GM12891 (cell line): ENCODE measurements at regions not wholly inside any gene's neighbourhood (a gene's known extent, or its start where the extent isn't known, plus 50 kb on each side); places are given as distances from the start of the nearest gene placed in this dataset.
"Not testable (repeated sequence)": the region's sequence is repeated elsewhere in the genome, so short reads cannot be mapped to it uniquely, and the experiment has no call there.

Experiments
- DNase-seq: peaks from one replicate; pipeline ENCODE4 v3.0.0; 2011; ENCODE audit warnings: low spot score; ENCODE audit not compliant: insufficient read length
- FAIRE-seq: peaks from 2 replicates; lab custom pipeline; 2011; peaks lifted over from hg19 to GRCh38; lab: Jason Lieb, UNC
- PAX5 ChIP-seq: IDR thresholded peaks from 2 replicates; pipeline ENCODE4 v1.6.1; 2011; ENCODE audit warnings: low read length, moderate library complexity, mild to moderate bottlenecking; ENCODE audit not compliant: insufficient read depth, severe bottlenecking
- POLR2A ChIP-seq: IDR thresholded peaks from 2 replicates; pipeline ENCODE4 v1.6.1; 2011; ENCODE audit warnings: low read depth, low read length, control low read depth
- POLR2AphosphoS5 ChIP-seq: IDR thresholded peaks from 2 replicates; pipeline ENCODE4 v1.6.1; 2011; ENCODE audit warnings: low read depth, low read length, control low read depth
- POU2F2 ChIP-seq: IDR thresholded peaks from 2 replicates; pipeline ENCODE4 v1.6.1; 2011; ENCODE audit warnings: low read depth, mild to moderate bottlenecking, control low read depth, low read length, moderate library complexity
- SPI1 ChIP-seq: IDR thresholded peaks from 2 replicates; pipeline ENCODE4 v1.6.1; 2011; ENCODE audit warnings: low read depth, low read length, control low read depth
- TAF1 ChIP-seq: IDR thresholded peaks from 2 replicates; pipeline ENCODE4 v1.6.1; 2011; ENCODE audit warnings: low read depth, low read length, control low read depth

DNA sequence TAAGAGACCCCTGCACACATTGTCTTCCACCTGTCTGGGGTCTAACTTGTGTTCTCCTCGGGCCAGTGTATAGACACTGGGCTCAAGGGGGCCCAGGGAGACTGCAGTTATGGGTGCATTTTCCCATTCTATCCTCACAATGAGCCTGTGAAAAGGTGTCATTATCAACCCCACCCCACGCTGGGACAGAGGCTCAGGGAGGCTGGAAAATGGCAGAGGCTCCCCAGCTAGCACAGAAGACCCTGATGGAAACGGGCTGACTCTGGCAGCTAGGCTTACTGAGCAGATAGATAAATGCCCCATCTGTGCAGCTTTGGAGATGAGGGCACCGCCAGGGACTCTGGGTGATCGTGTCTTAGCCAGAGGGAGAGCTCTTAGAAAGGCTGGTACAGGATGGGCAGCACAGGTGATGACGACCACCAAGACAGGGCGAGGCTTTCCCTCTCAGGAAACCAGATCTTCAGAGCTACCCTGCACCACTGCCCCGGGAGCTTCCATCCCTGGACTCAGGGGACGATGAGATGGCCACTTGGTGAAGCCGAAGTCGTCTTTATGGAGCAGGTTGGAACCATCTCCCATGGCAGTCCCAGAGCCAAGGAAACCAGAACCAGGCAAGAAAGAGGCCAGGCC, 58.2 kb upstream of the CHST15 start:
- no peak for FAIRE-seq
- DNase-seq = no peak
- TF ChIP-seq PAX5 (no peak), TAF1 (no peak), SPI1 (no peak), POLR2A (no peak), POLR2AphosphoS5 (no peak), POU2F2 (no peak)

DNA sequence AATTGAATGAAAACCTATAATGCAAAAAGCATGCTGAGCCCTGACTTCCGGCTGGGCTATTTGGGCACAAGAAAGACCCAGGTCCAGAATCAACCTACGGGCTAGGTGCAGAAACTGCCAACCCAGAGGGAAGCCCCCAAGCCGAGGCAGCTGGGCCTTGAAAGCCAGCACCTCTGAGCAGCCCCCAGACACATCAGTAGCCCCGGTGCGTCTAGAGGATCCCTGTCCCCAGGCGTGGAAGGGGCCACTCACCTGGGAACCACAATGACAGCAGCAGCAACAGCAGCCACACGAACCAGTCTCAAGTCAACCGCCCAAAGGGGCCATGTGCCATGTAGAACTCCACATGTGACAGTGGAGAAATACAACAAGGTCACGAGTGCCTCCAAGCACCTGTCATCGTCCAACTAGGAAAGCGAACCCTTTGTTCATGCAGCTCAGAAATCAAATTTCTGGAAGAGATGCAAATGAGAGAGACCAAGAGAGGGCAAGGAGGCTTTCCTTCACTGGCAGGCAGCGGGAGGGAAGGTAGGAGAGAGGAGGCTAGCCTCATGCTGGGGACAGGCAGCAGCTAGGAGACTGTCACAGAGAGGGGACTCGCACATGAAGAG, 57.5 kb upstream of the CHST15 start:
- DNase-seq (no peak), FAIRE-seq (no peak)
- TF ChIP-seq POLR2A = no peak
- TF ChIP-seq POLR2AphosphoS5 = no peak
- no peak for TF ChIP-seq SPI1
- TF ChIP-seq PAX5 = no peak
- no peak for TF ChIP-seq POU2F2
- TF ChIP-seq TAF1 = no peak

- TF ChIP-seq POU2F2 (no peak), PAX5 (no peak), POLR2A (no peak), POLR2AphosphoS5 (no peak), SPI1 (no peak)
- no peak for FAIRE-seq
Observed at GRCh38 chr10:124150189-124150806, 56.9 kb upstream of the CHST15 start.

GRCh38 chr10:124149189-124150042, 56.0 kb upstream of the CHST15 start:
- no peak for DNase-seq
- no peak for FAIRE-seq
- TF ChIP-seq POU2F2 = no peak
- no peak for TF ChIP-seq POLR2AphosphoS5
- TF ChIP-seq PAX5 = no peak
- no peak for TF ChIP-seq SPI1
- TF ChIP-seq TAF1 = no peak
- no peak for TF ChIP-seq POLR2A

More at GRCh38 chr10:124150189-124150806, 56.9 kb upstream of the CHST15 start:
- DNase-seq = no peak

DNA sequence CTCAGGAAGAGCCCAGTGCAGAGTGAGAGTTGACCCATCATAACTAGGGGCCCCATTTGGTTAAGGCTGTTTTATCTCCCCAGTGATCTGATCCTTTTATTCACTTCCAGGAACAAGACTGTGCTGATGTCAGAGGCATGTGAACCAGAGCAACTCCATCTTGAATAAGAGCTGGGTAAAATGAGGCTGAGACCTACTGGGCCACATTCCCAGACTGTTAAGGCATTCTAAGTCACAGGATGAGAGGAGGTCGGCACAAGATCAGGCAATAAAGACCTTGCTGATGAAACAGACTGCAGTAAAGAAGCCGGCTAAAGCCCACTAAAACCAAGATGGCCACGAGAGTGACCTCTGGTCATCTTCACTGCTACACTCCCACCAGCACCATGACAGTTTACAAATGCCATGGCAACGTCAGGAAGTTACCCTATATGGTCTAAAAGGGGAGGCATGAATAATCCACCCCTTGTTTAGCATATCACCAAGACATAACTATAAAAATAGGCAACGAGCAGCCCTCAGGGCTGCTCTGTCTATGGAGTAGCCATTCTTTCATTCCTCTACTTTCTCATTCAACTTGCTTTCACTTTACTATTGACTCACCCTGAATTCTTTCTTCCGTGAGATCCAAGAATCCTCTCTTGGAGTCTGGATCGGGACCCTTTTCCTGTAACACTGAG, 55.3 kb upstream of the CHST15 start:
- not testable (repeated sequence) for DNase-seq, FAIRE-seq

DNA sequence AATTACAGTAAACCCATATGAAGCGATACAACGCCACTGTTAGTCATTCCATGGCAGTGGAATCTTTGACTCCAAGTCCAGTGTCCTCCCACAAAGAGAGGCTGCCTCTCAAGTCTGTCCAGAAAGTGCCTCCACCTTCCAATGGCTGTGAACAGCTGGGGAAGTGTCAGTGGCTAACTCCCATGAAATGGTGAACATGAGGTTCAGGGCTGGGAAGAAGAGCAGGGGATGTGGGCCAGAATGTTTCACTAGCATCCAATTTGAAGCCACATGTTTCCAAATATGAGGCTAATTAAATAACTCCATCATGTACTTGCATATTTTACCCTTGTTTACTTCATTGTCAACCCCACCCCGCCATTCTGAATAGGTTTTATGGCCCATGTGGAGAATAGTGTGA, 53.1 kb upstream of the CHST15 start:
- no peak for DNase-seq
- FAIRE-seq = no peak
- no peak for TF ChIP-seq POLR2A
- no peak for TF ChIP-seq PAX5
- no peak for TF ChIP-seq SPI1
- TF ChIP-seq TAF1 = no peak
- TF ChIP-seq POLR2AphosphoS5 = no peak
- no peak for TF ChIP-seq POU2F2

- TF ChIP-seq SPI1 (no peak), POLR2AphosphoS5 (no peak), TAF1 (no peak), PAX5 (no peak), POU2F2 (no peak), POLR2A (no peak)
- no peak for FAIRE-seq
- no peak for DNase-seq
Observed at GRCh38 chr10:124145109-124145870, 51.9 kb upstream of the CHST15 start.

DNA sequence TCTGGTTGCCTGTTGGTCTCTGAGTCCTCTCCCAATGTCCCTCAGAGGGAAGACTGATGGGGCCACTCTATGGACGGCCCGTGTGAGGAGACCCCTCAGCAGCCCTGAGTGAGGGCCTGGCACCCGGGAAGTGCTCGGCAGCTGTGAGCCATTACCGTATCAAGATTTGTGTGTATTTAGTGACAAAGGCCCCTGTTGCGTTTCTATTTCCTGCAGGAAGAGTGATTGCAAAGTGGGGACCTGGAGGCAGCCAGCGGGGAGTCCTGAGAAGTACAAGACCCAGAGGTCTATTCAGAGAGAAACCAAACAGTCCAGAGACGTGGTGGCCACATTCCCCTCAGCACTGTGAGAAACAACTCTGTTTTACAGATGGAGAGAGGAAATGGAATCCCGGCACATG, 51.1 kb upstream of the CHST15 start:
- TF ChIP-seq POLR2A = no peak
- no peak for TF ChIP-seq POU2F2
- TF ChIP-seq POLR2AphosphoS5 = no peak
- no peak for TF ChIP-seq TAF1
- no peak for TF ChIP-seq SPI1
- no peak for TF ChIP-seq PAX5
- FAIRE-seq (no peak), DNase-seq (no peak)
